CD1c-positive myeloid dendritic cell (primary cell): ENCODE measurements at regions not wholly inside any gene's neighbourhood (a gene's known extent, or its start where the extent isn't known, plus 50 kb on each side); places are given as distances from the start of the nearest gene placed in this dataset.

Experiments used
- DNase-seq: peaks from one replicate; pipeline ENCODE4 v3.0.0-alpha.2; 2016; ENCODE audit errors: extremely low spot score

- no peak for DNase-seq
These were observed 59.5 kb upstream of the ITPRID2 start for GRCh38 chr2:181832015-181832414.

GRCh38 chr2:181836583-181836982 lies 54.9 kb upstream of the ITPRID2 start:
- no peak for DNase-seq

- no peak for DNase-seq
These were observed 54.0 kb upstream of the ITPRID2 start for GRCh38 chr2:181837563-181837962.

- no peak for DNase-seq
These were observed 51.7 kb upstream of the ITPRID2 start for GRCh38 chr2:181839811-181840210.

GRCh38 chr2:181841079-181841478 lies 50.5 kb upstream of the ITPRID2 start:
- DNase-seq, result no peak
